IPS-NIHi7 (cell line): ENCODE measurements at regions not wholly inside any gene's neighbourhood (a gene's known extent, or its start where the extent isn't known, plus 50 kb on each side); places are given as distances from the start of the nearest gene placed in this dataset.

Experiments
- DNase-seq: peaks from one replicate; pipeline ENCODE4 v3.0.0; 2012; ENCODE audit warnings: mixed read lengths; ENCODE audit errors: extremely low spot score

DNA sequence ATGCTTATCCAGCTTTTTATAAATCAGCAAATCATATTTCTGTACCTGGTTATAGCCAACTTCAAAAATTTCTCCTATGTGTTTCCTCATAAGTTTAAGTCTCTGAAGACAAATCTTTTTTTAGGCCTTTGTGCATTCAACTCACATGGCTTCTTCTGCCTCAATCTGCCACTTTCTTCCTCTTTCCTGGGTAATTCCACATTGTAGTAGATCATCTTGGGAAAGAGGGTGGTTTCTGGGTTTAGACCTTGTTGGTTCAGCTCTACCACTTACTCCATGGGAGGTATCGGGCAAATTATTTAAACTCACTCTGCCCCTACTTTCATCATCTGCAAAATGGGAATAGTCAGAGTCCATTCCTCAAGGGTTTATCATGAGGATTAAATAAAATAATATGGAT lies 707.0 kb upstream of the ZEB2 start:
- no peak for DNase-seq

DNA sequence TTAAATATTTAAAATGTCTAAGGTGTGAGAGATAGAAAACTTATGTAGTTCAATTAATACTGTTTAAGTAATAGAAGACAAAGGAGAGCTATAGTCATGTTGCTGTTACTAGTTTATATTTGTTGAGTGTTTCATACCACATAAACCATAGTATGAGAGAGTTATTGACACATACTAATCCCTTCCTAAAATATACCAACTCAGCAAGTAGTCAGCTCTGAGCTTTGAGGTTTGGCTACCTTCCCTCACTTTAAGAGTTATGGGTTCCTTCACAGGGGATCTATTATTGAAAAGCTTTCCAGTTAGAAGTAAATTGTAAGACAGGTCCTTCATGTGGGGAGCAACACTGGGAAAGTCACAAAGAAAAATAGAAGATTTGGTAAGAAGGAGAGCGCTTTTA lies 701.6 kb upstream of the ZEB2 start:
- DNase-seq: no peak

DNA sequence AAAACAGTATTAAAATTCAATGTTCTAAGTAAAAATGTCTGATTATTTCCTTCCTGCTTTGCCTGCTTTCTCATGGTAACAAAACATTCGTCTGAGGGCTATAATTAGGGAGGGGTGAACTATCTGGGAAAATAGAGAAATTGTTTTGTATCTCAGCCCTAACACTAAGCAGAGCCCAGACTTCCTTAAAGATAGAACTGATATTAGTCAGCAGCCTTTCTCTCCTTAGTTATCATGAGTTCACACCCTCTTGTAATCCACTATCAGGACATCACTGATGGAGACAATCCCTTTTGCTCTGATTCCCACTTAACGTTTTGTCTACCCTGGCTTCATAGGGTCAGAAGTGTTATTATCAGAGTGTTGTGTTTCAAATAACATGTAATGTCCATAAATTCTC lies 701.1 kb upstream of the ZEB2 start:
- DNase-seq: no peak

DNA sequence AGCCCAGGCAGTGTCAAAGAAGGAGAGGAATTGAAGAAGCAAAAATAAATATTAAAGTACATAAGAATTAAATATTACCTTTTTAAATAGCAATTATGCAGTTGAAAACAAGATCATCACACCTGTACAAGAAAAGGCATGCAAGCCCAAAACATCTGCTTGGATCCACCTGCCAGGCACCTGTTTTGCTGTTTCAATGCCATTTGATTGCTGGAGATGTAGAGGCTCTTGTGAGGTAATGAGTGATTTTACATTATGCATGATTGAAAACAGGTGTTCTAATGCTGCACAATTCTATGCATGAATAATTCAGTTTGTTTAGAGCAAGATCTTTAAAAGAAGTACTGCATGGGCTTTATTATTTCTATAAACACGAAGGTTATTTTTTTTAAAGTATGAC lies 700.6 kb upstream of the ZEB2 start:
- DNase-seq: no peak

DNA sequence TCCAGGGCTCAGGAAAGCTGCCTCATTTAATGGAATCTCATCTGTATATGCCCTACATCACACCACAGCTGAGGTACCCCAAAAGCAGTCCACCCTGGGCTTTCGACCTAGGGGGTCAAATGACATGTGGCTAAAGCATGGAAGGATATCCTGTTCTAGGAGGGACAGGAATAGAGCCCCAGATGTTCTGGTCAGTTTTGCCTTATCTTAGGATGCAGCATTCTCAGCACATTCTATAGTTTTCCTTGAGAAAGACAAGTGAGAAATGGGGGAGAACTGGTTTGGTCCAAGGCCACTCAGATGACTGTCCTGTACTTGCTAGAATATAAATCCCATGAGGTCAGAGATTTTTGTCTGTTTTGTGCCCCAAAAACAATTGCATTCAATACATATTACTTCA lies 688.0 kb upstream of the ZEB2 start:
- no peak for DNase-seq

DNA sequence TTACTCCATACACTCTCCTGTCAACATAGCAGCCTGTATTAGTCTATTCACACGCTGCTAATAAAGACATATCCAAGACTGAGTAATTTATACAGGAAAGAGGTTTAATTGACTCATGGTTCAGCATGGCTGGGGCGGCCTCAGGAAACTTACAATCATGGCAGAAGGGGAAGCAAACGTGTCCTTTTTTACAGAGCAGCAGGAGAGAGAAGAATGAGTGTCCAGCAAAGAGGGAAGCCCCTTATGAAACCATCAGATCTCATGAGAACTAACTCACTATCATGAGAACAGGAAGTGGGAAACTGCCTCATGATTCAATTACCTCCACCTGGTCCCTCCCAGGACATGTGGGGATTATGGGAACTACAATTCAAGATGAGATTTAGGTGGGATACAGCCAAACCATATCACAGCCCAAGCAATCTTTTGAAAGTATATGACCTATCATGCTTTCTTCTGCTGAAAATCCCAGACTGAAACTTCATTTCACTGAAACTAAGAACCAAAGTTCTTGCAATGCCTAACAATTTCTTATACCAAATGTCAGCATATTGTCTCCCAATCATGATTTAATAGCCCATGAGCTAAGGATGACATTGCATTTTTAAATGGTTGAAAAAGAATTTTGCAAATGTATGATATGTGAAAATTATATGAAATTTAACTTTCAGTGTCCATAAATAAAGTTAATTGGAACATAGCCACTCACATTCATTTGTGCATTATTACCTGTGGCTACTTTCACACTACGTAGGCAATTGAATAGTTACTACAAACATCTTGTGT lies 686.8 kb upstream of the ZEB2 start:
- no peak for DNase-seq

DNA sequence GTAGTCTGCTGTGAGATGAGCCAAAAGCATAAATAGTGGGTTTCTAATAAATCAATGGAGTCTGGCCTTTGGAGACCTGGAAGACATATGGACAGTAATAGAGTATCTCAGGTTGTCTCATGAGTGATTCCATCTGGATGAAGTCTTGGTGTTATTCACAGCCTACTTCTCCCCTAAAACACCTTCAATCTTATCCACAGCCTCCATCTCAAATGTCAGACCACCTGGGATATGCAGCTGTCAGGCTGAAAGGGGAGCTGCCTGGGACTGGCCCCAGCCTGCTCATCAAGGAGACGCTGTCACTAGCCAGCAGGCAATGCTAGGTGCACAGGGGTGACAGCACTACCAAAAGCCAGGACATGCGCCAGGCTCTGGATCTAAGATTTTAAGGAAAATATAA lies 684.0 kb upstream of the ZEB2 start:
- DNase-seq: no peak

DNA sequence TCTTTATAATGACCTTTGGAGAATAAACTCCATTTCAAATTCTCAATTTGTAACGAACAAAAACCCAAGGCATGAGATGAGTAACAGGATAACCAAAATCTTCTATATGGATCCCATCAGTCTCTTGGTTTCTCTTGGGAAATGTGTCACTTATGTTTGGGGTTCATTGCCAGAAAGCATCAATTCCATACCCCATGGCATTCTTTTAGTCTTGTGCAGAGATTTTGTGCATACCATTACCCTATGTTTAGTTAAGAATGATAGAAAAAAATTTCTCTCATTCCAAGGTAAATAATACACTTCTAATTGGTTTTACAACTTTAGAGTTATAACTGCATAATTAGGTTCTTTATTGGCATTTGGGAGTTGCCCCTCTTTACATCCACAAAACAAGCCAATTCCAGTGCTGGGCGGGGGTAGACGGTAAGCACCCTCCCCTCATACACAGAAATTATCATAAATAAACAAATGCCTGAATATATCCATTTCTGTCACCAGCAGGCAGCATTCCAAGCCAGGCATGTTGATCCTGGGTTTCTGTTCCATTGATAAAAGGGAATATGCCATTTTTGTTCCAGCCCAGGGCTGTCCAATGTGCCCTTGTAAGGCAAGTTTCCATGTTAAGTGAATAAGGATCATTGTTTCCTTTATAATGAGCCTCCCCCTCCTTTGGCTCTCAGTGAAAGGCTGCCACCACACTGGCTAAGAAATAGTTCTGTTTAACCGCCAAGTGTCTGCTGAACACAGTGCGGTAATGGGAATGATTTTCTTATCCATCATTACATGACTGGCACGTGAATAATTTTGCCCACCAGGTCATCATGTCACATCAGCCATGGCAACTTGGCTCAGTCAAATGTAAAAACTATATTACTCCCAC lies 680.1 kb upstream of the ZEB2 start:
- no peak for DNase-seq

DNA sequence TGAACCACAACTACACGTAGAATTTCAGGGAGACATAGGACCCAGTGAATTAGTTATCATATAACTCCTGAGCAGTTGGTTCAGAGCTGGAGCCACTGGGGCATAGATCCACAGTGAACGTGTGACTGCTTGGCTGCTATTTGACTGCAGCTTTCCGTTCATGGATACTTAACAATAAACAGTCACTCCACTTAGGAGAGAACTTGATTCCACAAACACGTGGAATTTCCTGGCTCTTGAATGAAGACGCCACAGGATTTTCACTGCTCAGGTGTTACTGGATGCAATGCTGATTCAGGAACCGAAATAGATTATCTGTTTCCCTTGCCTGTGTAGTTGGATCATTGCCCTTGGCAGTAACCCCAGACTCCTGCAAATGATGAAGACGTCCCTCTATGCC lies 679.1 kb upstream of the ZEB2 start:
- DNase-seq: no peak

DNA sequence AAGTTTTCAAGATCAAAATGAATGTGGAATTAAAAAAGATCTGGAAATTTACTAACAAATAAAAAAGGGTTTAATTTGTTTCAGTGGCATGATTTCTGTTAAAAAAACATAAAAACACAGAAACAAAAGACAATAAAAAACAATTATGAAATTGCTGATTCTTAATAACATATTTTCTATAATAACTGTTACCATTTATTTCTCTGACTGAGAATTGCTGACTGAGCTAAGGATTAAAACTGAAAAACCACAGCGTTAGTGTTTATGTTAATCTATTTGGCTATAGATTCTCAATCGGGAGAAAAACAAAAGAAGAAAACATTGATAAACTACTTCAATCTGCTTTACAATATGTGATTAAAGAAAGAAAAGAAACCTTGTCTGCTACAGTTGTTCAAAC lies 678.6 kb upstream of the ZEB2 start:
- no peak for DNase-seq

DNA sequence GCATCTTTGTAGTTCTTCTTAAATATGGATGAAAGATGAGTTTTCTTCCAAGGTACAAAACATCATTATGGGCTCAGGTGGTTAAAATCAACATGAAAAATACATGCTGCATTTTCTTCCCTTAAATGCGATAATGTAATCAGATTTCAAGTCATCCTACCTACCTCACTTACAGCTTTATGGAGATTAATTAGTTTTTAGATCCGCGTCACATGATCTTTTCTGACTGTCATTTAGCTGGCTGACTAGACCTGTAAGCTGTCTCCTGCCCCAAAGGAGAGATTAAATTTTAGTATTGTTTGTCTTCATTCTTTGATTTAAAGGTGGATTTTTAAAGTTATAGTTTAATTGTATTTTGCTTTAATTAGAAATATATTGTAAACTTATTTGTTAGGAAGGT lies 678.0 kb upstream of the ZEB2 start:
- DNase-seq: no peak

DNA sequence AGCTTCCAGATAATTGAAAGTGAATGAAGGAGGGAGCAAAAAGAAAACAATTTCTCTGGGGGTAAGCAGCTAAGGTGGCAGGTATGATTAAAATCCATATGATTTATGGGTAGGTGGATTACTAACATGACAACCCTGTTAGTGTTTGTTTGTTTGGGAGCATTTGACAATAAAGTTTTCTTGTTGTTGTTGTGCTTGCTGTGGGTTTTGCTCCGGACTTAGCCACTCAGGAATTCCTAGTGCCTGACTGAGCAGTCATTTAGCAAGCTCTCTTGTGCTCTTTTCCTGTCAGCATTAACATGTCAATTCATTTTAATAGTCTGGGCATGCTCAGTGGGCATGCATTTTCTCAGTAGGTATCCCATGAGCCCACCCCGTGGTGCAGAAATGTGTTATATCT lies 674.8 kb upstream of the ZEB2 start:
- DNase-seq: no peak

DNA sequence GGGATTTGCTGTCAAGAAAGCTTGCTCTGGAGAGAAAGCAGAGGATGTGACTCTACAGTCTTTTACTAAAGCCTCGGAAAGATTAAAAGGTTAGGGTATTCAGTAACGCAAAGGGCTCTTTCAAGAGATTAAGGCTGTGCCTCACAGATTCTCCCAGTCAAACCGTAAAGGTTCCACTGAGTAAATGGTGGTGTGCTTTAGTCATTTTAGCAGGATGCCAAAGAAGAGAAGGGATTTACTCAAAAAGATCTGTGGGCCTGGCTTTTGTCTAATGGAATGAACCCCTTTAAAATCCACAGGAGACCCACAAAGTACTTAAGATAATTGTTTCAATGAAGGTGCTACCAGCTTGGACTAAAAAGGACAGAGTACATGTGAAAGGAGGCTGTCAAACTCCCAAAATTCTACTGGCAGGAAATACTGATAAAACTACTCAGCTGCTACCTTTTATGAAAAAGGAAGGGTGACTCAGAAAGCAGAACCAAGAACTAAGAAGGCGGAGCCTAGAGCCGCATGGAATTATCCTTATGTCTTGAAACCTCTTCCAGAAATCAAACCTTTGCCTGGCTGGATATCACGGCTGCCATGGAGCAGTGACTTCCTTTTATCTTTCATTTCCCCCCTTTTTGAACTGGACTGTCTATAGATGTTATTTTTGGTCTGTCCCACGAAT lies 670.2 kb upstream of the ZEB2 start:
- DNase-seq: no peak

DNA sequence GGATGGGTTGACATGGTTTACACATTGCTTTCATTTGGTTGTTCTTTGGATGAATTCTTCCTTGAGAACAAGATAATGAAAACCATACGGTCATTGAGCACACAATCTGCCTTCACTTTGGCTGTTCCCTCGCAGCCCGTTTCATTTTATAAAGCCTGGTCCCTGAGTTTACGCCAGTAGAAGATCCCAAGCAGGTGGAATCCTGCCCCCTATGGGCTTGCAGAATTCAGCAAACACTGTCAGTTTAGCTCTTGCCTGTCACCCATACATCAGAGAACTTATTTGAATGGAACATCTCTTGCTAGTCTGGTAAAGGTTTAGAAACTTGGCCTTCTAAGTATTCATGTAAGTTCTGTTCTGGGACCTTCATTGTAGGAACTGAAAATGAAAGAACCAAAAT lies 666.4 kb upstream of the ZEB2 start:
- DNase-seq: peak; percentile 33

DNA sequence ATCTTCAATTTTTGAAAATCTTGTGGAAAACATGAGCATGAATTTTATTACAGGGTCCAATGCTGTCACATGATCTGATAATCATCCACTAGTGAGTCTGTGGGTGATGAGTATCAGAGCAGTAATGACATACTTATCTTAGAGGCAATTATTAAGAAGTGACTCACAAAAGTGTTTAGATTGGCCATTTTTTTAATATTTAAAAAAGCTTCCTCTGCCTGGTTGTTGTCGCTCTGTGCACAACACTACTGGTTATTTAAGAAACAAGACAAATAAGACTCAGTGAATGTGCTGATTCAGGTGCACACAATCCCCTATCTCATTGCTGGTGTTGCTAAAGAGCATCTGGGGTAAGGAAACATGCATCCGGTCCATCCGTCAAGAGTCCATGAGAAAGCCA lies 665.8 kb upstream of the ZEB2 start:
- no peak for DNase-seq

DNA sequence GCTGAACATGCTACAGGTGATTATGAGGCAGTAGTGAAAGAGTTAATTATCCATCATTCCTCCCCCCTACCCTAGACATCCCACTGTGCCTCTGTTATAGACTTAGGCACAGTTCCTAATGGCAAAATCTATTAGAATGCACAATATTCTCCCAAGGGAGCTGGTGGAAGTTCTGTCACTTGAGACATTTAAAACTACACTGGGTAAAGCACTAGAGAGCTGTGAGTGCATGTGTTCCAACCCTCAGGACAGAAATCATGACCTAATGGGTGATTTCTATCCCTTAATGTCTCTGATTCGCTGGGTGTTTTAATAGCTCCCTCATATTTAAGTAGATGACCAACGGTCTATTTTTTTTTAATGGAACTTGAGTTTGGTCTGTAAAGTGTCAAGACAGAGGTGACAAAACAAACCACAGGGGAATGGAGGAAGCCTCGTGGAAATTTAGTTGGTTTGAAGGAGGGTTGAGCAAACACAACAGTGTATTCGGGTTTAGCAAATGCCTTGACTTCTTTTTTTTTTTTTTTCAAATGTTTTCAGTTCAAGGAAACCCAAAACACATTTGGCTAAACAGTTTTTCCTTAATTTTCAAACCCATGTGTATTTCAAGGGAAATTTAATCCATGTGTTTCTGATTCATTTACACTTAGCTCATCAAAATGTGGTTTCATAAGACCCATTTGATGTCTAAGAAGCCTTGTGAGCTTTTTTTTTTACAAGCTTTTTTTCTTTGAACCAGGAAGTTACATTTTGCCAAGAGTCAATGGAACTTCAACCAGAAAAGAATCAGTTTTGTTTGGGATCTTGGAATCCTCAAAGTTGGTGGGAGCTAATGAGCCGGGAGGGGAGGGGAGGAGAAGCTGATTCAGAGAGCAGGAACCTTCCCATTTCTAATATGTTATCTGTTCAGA lies 665.1 kb upstream of the ZEB2 start:
- DNase-seq: no peak

DNA sequence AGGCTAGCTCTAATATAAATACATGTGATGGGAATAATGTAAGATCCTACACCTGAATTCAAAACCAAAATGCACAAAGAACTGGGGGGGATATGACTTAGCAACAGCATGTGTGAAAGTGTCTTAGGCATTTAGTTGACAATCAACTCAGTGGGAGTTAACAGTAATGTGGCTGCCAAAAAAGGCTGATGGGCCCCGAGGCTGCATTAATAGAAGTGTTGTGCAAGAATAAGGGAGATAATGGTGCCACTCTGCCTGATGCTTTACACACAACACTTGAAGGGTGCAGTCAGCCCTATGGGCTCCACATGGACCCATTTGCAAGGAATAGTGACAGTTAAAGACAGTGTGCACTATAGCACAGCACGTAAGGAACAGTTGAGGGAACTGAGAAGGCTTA lies 649.4 kb upstream of the ZEB2 start:
- DNase-seq: no peak

DNA sequence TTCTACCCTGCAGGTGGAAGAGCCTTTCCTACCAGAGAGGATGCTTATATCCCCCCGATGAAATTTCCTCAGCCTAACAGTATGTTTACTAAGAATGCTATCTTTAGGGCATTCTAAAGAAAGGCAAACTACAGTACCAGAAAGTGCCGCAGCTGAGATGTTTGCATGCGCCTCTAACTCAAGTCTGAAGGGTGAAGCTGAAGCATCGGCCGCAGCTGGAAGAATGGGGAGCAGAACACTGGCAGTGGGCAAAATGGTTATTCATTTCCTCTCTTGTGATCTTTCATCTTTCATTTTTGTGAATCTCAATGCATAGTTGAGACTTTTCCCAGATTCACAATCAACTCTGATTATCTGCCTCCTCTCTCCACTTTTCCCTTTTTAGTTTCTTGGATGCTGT lies 648.2 kb upstream of the ZEB2 start:
- no peak for DNase-seq

DNA sequence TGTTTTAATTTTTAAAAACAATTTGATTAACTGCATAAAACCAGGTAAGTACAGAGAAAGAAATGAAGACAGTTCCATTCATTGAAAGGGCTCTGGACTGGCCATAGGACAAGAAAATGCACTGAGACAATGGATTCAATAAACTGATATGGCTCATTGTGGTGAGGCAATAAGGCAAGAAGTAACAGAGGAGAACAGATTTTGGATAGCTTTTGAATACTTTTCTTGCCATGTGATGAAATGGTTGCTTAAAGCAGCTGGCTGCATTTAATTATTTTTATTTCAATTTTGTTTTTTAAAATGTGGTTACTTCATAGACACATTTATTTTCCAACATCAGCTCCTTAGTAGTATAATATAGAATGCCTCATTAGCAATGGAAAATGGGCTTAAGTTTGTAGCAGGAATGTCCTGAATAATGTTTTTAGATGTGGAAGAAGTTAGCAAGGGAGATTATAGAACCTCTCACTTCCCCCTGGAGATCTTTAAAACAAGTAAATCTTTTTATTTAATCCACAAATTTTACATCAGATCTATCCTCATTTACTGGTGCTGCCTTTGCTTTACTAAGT lies 646.9 kb upstream of the ZEB2 start:
- DNase-seq: no peak

DNA sequence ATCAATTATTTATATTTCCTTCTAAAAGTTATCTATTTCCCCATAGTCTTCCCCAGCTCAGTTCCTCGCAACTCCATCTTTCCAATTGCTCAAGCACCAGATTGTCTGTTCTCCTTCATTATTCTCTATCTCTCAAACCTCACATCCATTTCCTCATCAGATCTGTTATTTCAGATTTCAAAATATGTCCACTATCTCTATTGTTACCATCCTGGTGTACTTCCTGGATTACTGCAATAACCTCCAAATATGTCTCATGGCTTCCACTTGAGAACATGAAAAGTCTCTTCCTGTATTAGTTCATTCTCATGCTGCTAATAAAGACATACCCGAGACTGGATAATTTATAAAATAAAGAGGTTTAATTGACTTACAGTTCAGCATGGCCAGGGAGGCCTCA lies 641.7 kb upstream of the ZEB2 start:
- DNase-seq: no peak

DNA sequence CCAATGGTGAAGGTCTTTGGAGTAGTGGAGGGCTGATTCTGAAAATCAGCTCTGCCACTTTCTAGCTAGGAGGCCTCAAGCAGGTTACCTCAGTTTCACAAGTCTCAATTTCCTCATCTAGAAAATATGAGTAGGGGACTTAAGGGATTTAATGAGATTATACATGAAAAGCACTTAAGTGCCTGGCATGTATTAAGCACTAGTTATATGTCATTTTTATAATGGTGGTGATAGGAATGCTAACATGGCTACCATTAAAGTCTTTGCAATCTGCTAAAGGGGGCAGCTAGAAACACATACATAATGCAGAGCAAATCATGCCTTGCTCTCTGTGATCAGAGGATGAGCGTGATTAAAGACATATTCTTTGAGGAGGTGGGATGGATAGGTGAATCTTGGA lies 640.9 kb upstream of the ZEB2 start:
- DNase-seq: no peak
